ENCODE measurements at regions not wholly inside any gene's neighbourhood (a gene's known extent, or its start where the extent isn't known, plus 50 kb on each side); places are given as distances from the start of the nearest gene placed in this dataset.

DNA sequence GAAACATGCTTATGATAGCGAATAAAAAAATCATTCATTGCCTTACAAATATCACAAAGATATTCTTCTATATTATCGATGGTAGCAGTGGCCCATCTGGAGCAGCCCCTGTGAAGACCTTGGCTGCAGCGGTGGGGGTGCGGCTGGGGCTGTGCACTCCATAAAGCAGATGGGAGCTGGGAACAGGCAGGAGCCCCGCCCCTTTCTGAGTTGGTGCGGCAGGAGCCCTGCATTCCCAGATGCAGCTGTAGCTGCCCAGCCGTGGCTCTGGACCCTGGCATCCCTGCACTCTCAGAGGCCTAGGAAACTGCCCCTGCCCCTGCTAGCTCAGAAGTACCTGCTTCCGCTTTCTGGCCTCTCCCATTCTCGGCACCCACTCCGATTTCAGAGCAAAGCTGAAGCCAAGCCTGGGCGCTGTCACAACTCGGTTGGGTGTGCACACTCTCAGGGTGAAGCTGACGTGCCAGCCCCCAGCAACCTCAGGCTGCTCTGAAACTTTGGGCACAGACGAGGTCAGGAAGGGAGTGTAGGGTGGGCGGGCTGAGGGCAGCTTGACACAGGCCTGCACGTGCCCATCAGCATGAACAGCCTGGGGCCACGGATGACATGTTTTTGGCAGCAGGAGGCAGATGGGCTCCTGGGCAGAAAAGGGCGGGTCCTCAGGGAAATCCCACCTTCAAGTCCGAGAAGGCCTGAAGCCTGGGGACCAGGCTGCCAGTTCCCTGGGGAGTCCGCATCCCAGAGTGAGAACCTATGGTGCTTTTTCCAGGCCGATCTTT is 1440.8 kb upstream of the ACO1 start:
- FAIRE-seq (no peak), DNase-seq (ENCODE audit: insufficient read length, low spot score) (no peak)
- TF ChIP-seq, protein P1, sequence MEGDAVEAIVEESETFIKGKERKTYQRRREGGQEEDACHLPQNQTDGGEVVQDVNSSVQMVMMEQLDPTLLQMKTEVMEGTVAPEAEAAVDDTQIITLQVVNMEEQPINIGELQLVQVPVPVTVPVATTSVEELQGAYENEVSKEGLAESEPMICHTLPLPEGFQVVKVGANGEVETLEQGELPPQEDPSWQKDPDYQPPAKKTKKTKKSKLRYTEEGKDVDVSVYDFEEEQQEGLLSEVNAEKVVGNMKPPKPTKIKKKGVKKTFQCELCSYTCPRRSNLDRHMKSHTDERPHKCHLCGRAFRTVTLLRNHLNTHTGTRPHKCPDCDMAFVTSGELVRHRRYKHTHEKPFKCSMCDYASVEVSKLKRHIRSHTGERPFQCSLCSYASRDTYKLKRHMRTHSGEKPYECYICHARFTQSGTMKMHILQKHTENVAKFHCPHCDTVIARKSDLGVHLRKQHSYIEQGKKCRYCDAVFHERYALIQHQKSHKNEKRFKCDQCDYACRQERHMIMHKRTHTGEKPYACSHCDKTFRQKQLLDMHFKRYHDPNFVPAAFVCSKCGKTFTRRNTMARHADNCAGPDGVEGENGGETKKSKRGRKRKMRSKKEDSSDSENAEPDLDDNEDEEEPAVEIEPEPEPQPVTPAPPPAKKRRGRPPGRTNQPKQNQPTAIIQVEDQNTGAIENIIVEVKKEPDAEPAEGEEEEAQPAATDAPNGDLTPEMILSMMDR (IDR thresholded peaks at IDR 0.05; ENCODE audit: insufficient read depth, missing control alignments): no peak

GRCh38 chr9:30944225-30944569 is 1440.2 kb upstream of the ACO1 start:
- TF ChIP-seq, protein P1 (IDR thresholded peaks at IDR 0.05; ENCODE audit: insufficient read depth, missing control alignments): no peak
- no peak for FAIRE-seq
- DNase-seq (ENCODE audit: insufficient read length, low spot score): no peak

DNA sequence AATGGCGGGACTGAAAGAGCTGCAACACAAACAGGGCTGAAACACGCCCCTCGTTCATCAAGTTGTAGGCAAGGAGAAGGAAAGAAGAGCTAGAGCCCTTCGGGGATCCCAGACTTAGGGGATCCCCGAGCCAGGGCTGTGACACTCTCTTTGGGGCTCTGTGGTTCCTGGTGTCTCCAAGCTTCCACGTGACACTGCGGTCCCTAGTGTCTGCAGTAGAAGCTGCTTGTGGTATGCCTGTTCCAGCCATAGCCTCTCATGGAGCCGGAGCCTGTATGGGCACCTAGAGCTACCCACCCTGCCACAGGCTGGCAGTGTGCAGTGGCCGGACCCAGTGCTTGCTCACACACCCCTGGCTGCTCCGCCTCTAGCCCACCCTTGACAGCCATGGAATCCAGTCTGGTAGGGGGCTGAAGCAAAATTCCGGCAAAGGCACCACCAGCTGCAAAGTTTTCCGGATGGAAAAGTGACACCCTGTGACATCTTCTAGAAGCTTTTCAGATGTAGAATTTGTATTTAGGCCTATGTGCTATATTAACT is 1439.6 kb upstream of the ACO1 start:
- FAIRE-seq (no peak), DNase-seq (ENCODE audit: insufficient read length, low spot score) (no peak)
- TF ChIP-seq, protein P1 (IDR thresholded peaks at IDR 0.05; ENCODE audit: insufficient read depth, missing control alignments): no peak

GRCh38 chr9:30964332-30964731 is 1420.1 kb upstream of the ACO1 start:
- TF ChIP-seq, protein P1 (IDR thresholded peaks at IDR 0.05; ENCODE audit: insufficient read depth, missing control alignments): no peak
- DNase-seq (ENCODE audit: insufficient read length, low spot score): no peak
- FAIRE-seq: no peak

DNA sequence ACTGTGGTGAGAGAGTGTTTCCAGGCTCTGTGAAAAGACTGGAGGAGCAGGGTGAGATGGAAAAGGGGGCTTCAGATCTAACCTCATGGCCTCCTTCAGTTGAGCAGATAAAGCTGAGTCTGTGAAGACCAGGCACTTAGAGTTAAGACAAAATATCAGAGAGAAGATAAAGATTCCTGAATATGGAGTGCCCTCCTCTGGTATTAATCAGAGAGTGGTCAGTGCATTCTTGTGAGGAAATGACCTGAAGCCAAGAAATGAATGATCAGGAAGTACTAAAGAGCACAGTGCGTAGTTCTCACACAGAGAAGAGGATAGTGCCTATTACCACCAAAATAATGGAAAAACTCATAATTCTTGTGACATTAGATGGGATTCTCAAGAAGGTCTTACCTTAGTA is 1417.0 kb upstream of the ACO1 start:
- FAIRE-seq (no peak), DNase-seq (ENCODE audit: insufficient read length, low spot score) (no peak)
- TF ChIP-seq, protein P1 (IDR thresholded peaks at IDR 0.05; ENCODE audit: insufficient read depth, missing control alignments): peak; percentile 34

DNA sequence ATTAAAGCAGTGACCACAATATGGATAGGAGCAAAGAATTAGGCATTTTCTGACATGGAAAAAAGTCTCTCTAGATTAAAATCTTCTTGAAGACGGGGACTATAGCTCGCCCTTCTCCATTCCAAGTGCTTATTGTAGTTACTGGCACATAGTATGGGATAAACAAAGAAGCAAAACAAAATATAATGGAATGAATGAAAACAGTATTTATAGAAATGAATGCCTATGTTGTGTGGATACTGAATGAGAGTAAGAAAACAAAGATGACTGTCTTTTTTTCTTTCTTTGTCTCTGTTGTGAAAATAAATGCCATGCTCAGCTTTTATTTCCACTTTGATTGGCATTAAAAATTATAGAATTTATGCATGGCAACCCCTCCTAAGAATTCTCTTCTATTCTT is 1414.3 kb upstream of the ACO1 start:
- FAIRE-seq (no peak), DNase-seq (ENCODE audit: insufficient read length, low spot score) (no peak)
- TF ChIP-seq, protein P1 (IDR thresholded peaks at IDR 0.05; ENCODE audit: insufficient read depth, missing control alignments): no peak

GRCh38 chr9:30970812-30971211 is 1413.6 kb upstream of the ACO1 start:
- TF ChIP-seq, protein P1 (IDR thresholded peaks at IDR 0.05; ENCODE audit: insufficient read depth, missing control alignments): no peak
- DNase-seq (ENCODE audit: insufficient read length, low spot score) (no peak), FAIRE-seq (no peak)

Measured in D721Med (cell line).